NK-92 (cell line): ENCODE measurements at regions not wholly inside any gene's neighbourhood (a gene's known extent, or its start where the extent isn't known, plus 50 kb on each side); places are given as distances from the start of the nearest gene placed in this dataset.

ENCODE experiments used
- DNase-seq: peaks from one replicate; lab custom pipeline; 2025; ENCODE audit not compliant: unreplicated experiment; lab: John Stamatoyannopoulos, UW

GRCh38 chr2:8414946-8415879, 266.6 kb upstream of the ID2 start:
- DNase-seq: no peak

GRCh38 chr2:8416001-8416571, 265.8 kb upstream of the ID2 start:
- no peak for DNase-seq

- DNase-seq: no peak
These were observed 264.7 kb upstream of the ID2 start for GRCh38 chr2:8416849-8417832.

- DNase-seq: no peak
These were observed 263.1 kb upstream of the ID2 start for GRCh38 chr2:8418721-8419120.

GRCh38 chr2:8421658-8422449, 260.0 kb upstream of the ID2 start:
- no peak for DNase-seq

GRCh38 chr2:8422450-8422800, 259.4 kb upstream of the ID2 start:
- no peak for DNase-seq

- DNase-seq: no peak
These were observed 256.6 kb upstream of the ID2 start for GRCh38 chr2:8424997-8425900.

GRCh38 chr2:8426550-8426949, 255.3 kb upstream of the ID2 start:
- DNase-seq: no peak

- DNase-seq: no peak
These were observed 254.6 kb upstream of the ID2 start for GRCh38 chr2:8427211-8427610.

GRCh38 chr2:8430628-8431027, 251.2 kb upstream of the ID2 start:
- DNase-seq: no peak

GRCh38 chr2:8431446-8432125, 250.3 kb upstream of the ID2 start:
- no peak for DNase-seq

- no peak for DNase-seq
These were observed 249.0 kb upstream of the ID2 start for GRCh38 chr2:8432706-8433336.

GRCh38 chr2:8433390-8433789, 248.5 kb upstream of the ID2 start:
- no peak for DNase-seq

- no peak for DNase-seq
These were observed 246.2 kb upstream of the ID2 start for GRCh38 chr2:8435608-8436007.

- no peak for DNase-seq
These were observed 245.3 kb upstream of the ID2 start for GRCh38 chr2:8436585-8436984.

- DNase-seq: no peak
These were observed 244.5 kb upstream of the ID2 start for GRCh38 chr2:8437228-8437948.

- DNase-seq: no peak
These were observed 243.9 kb upstream of the ID2 start for GRCh38 chr2:8437949-8438400.

- no peak for DNase-seq
These were observed 243.4 kb upstream of the ID2 start for GRCh38 chr2:8438476-8438875.
